ENCODE measurements at regions not wholly inside any gene's neighbourhood (a gene's known extent, or its start where the extent isn't known, plus 50 kb on each side); places are given as distances from the start of the nearest gene placed in this dataset.

DNA sequence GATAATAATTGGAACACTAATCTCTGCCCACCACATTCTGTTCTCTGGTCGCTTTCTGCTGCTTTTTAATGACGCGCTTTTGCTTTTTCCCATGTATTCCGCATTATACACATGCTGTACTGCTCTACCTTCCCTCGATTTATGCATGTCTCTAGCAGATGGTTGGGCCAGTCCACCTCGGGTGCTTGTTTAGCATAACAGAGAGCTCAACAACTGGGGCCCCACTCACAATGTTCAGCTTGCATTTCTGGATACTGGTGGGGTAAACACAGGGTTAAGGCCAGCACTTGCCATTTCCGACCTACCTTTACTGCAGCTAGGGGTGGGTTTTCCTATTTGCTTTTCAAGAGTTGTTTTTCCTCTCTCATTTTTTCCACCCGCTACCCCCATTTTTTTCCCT is 255.8 kb downstream of the SOX3 start:
- H3K27ac ChIP-seq (ENCODE audit: low read depth), result no peak overlapping the region
- TF ChIP-seq STAT1 (IDR thresholded peaks at IDR 0.05; ENCODE audit: unreplicated experiment) (no peak), NANOG (IDR thresholded peaks at IDR 0.05; ENCODE audit: borderline replicate concordance) (no peak), ZNF331 (CRISPR knock-in tag; IDR thresholded peaks at IDR 0.05; ENCODE audit: low read depth) (no peak), EZH2 (IDR thresholded peaks at IDR 0.05; ENCODE audit: low read depth, unreplicated experiment) (no peak), POLR2AphosphoS5 (IDR thresholded peaks at IDR 0.05; ENCODE audit: low read depth) (no peak), ZNF114 (CRISPR knock-in tag; IDR thresholded peaks at IDR 0.05) (no peak), JUNB (IDR thresholded peaks at IDR 0.05; ENCODE audit: unreplicated experiment) (no peak), EZH2phosphoT487 (IDR thresholded peaks at IDR 0.05; ENCODE audit: unreplicated experiment) (no peak), CREB1 (CRISPR knock-in tag; IDR thresholded peaks at IDR 0.05; ENCODE audit: low read depth) (no peak)
- TF ChIP-seq, protein P1, sequence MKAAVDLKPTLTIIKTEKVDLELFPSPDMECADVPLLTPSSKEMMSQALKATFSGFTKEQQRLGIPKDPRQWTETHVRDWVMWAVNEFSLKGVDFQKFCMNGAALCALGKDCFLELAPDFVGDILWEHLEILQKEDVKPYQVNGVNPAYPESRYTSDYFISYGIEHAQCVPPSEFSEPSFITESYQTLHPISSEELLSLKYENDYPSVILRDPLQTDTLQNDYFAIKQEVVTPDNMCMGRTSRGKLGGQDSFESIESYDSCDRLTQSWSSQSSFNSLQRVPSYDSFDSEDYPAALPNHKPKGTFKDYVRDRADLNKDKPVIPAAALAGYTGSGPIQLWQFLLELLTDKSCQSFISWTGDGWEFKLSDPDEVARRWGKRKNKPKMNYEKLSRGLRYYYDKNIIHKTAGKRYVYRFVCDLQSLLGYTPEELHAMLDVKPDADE (IDR thresholded peaks at IDR 0.05), result no peak
- TF ChIP-seq, protein P2, sequence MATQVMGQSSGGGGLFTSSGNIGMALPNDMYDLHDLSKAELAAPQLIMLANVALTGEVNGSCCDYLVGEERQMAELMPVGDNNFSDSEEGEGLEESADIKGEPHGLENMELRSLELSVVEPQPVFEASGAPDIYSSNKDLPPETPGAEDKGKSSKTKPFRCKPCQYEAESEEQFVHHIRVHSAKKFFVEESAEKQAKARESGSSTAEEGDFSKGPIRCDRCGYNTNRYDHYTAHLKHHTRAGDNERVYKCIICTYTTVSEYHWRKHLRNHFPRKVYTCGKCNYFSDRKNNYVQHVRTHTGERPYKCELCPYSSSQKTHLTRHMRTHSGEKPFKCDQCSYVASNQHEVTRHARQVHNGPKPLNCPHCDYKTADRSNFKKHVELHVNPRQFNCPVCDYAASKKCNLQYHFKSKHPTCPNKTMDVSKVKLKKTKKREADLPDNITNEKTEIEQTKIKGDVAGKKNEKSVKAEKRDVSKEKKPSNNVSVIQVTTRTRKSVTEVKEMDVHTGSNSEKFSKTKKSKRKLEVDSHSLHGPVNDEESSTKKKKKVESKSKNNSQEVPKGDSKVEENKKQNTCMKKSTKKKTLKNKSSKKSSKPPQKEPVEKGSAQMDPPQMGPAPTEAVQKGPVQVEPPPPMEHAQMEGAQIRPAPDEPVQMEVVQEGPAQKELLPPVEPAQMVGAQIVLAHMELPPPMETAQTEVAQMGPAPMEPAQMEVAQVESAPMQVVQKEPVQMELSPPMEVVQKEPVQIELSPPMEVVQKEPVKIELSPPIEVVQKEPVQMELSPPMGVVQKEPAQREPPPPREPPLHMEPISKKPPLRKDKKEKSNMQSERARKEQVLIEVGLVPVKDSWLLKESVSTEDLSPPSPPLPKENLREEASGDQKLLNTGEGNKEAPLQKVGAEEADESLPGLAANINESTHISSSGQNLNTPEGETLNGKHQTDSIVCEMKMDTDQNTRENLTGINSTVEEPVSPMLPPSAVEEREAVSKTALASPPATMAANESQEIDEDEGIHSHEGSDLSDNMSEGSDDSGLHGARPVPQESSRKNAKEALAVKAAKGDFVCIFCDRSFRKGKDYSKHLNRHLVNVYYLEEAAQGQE (IDR thresholded peaks at IDR 0.05; ENCODE audit: unreplicated experiment), result no peak
- TF ChIP-seq, protein P3, sequence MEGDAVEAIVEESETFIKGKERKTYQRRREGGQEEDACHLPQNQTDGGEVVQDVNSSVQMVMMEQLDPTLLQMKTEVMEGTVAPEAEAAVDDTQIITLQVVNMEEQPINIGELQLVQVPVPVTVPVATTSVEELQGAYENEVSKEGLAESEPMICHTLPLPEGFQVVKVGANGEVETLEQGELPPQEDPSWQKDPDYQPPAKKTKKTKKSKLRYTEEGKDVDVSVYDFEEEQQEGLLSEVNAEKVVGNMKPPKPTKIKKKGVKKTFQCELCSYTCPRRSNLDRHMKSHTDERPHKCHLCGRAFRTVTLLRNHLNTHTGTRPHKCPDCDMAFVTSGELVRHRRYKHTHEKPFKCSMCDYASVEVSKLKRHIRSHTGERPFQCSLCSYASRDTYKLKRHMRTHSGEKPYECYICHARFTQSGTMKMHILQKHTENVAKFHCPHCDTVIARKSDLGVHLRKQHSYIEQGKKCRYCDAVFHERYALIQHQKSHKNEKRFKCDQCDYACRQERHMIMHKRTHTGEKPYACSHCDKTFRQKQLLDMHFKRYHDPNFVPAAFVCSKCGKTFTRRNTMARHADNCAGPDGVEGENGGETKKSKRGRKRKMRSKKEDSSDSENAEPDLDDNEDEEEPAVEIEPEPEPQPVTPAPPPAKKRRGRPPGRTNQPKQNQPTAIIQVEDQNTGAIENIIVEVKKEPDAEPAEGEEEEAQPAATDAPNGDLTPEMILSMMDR (conservative IDR thresholded peaks at IDR 0.05; ENCODE audit: low read depth in 2 of 2), result no peak
- TF ChIP-seq, protein P4, sequence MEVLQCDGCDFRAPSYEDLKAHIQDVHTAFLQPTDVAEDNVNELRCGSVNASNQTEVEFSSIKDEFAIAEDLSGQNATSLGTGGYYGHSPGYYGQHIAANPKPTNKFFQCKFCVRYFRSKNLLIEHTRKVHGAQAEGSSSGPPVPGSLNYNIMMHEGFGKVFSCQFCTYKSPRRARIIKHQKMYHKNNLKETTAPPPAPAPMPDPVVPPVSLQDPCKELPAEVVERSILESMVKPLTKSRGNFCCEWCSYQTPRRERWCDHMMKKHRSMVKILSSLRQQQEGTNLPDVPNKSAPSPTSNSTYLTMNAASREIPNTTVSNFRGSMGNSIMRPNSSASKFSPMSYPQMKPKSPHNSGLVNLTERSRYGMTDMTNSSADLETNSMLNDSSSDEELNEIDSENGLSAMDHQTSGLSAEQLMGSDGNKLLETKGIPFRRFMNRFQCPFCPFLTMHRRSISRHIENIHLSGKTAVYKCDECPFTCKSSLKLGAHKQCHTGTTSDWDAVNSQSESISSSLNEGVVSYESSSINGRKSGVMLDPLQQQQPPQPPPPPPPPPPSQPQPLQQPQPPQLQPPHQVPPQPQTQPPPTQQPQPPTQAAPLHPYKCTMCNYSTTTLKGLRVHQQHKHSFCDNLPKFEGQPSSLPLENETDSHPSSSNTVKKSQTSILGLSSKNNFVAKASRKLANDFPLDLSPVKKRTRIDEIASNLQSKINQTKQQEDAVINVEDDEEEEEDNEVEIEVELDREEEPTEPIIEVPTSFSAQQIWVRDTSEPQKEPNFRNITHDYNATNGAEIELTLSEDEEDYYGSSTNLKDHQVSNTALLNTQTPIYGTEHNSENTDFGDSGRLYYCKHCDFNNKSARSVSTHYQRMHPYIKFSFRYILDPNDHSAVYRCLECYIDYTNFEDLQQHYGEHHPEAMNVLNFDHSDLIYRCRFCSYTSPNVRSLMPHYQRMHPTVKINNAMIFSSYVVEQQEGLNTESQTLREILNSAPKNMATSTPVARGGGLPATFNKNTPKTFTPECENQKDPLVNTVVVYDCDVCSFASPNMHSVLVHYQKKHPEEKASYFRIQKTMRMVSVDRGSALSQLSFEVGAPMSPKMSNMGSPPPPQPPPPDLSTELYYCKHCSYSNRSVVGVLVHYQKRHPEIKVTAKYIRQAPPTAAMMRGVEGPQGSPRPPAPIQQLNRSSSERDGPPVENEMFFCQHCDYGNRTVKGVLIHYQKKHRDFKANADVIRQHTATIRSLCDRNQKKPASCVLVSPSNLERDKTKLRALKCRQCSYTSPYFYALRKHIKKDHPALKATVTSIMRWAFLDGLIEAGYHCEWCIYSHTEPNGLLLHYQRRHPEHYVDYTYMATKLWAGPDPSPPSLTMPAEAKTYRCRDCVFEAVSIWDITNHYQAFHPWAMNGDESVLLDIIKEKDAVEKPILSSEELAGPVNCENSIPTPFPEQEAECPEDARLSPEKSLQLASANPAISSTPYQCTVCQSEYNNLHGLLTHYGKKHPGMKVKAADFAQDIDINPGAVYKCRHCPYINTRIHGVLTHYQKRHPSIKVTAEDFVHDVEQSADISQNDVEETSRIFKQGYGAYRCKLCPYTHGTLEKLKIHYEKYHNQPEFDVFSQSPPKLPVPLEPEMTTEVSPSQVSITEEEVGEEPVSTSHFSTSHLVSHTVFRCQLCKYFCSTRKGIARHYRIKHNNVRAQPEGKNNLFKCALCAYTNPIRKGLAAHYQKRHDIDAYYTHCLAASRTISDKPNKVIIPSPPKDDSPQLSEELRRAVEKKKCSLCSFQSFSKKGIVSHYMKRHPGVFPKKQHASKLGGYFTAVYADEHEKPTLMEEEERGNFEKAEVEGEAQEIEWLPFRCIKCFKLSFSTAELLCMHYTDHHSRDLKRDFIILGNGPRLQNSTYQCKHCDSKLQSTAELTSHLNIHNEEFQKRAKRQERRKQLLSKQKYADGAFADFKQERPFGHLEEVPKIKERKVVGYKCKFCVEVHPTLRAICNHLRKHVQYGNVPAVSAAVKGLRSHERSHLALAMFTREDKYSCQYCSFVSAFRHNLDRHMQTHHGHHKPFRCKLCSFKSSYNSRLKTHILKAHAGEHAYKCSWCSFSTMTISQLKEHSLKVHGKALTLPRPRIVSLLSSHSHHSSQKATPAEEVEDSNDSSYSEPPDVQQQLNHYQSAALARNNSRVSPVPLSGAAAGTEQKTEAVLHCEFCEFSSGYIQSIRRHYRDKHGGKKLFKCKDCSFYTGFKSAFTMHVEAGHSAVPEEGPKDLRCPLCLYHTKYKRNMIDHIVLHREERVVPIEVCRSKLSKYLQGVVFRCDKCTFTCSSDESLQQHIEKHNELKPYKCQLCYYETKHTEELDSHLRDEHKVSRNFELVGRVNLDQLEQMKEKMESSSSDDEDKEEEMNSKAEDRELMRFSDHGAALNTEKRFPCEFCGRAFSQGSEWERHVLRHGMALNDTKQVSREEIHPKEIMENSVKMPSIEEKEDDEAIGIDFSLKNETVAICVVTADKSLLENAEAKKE (CRISPR knock-in tag; IDR thresholded peaks at IDR 0.05), result no peak
- peak overlapping the region; percentile 51; the same call in 1 of the 2 replicates for H3K4me2 ChIP-seq
- Mint-ChIP-seq H3K9me3 (no peaks in the 10 kb centered on the region), H3K27me3 (ENCODE audit: insufficient read depth, low read depth, poor library complexity) (peaks cover 2% of the 10 kb centered on the region), H3K4me3 (no peak overlapping the region; the same call in 2 of the 3 replicates), H3K27ac (no peak overlapping the region; the same call in 1 of the 2 replicates), H3K36me3 (ENCODE audit: low read depth) (no peaks in the 10 kb centered on the region), H3K4me1 (peaks cover 26% of the 10 kb centered on the region)
- no peak overlapping the region for H3K4me3 ChIP-seq
- no peaks in the 10 kb centered on the region for H3K27me3 ChIP-seq (ENCODE audit: insufficient read depth)
- H3K9me2 ChIP-seq (ENCODE audit: insufficient read depth), result no peaks in the 10 kb centered on the region
- ATAC-seq (peak; percentile 52), DNase-seq (ENCODE audit: low spot score) (no peak)
- peaks cover 15% of the 10 kb centered on the region for H3K4me1 ChIP-seq (ENCODE audit: insufficient read depth)
- no peaks in the 10 kb centered on the region for H3F3A ChIP-seq (replicated peaks; ENCODE audit: low read depth)
- H2AFZ ChIP-seq, result no peak overlapping the region; the same call in 1 of the 2 replicates
- no peaks in the 10 kb centered on the region for H3K79me2 ChIP-seq (replicated peaks; ENCODE audit: insufficient read depth)
- no peaks in the 10 kb centered on the region for H4K20me1 ChIP-seq (replicated peaks; ENCODE audit: insufficient read depth)
- H3K36me3 ChIP-seq (ENCODE audit: insufficient read depth), result no peaks in the 10 kb centered on the region

Data from GM23338 (cell line).